IMR-90 (cell line): ENCODE measurements at regions not wholly inside any gene's neighbourhood (a gene's known extent, or its start where the extent isn't known, plus 50 kb on each side); places are given as distances from the start of the nearest gene placed in this dataset.
A peak's percentile ranks its signal among the peaks of the same experiment; 100 is the strongest.

Experiments
- ATAC-seq: fragments of 200-7000 bp; cut with Tn5 transposase; 2 replicates; pipeline ENCODE4 v1.9.1; 2020; ENCODE audit warnings: low read depth, mild to moderate bottlenecking, moderate library complexity
- BruUV-seq: library from RNA; stranded (reverse); fragments of 400-500 nt; replicated peaks from 2 replicates; lab custom pipeline; 2021; lab: Mats Ljungman, UMichigan
- CTCF ChIA-PET: fragments of 300-600 bp; formaldehyde crosslinking; extraction: SDS; loops from one replicate; lab custom pipeline; 2021; ENCODE audit warnings: antibody characterized with exemption; lab: Yijun Ruan, JAX
- POLR2A ChIA-PET: fragments of 300-600 bp; sonication (Branson Sonifier 250); formaldehyde crosslinking; loops from one replicate; lab custom pipeline; 2022; ENCODE audit warnings: antibody characterized with exemption; ENCODE audit not compliant: unreplicated experiment; lab: Charles Lee
- DNase-seq: peaks from one replicate; pipeline ENCODE4 v3.0.0; 2013
- H2AFZ ChIP-seq: replicated peaks from 2 replicates; pipeline ENCODE3; 2013; ENCODE audit warnings: low read length, mild to moderate bottlenecking; ENCODE audit not compliant: poor library complexity
- H2AK5ac ChIP-seq: 2 replicates; pipeline ENCODE4 v1.6.1; 2013; ENCODE audit warnings: low read depth, low read length, inconsistent platforms
- H2AK9ac ChIP-seq: replicated peaks from 2 replicates; pipeline ENCODE3; 2013; ENCODE audit warnings: mild to moderate bottlenecking, low read depth, low read length, moderate library complexity; ENCODE audit not compliant: poor library complexity
- H2BK120ac ChIP-seq: 2 replicates; pipeline ENCODE4 v1.6.1; 2013; ENCODE audit warnings: low read depth, low read length, inconsistent platforms
- H2BK15ac ChIP-seq: 3 replicates; pipeline ENCODE4 v1.6.1; 2013; ENCODE audit warnings: low read depth, low read length, inconsistent platforms
- H2BK20ac ChIP-seq: 2 replicates; pipeline ENCODE4 v1.6.1; 2013; ENCODE audit warnings: low read depth, mild to moderate bottlenecking, inconsistent platforms, low read length, moderate library complexity
- H2BK5ac ChIP-seq: 2 replicates; pipeline ENCODE4 v1.6.1; 2013; ENCODE audit warnings: mild to moderate bottlenecking, low read depth, low read length, inconsistent platforms; ENCODE audit not compliant: poor library complexity, severe bottlenecking
- H3K14ac ChIP-seq: replicated peaks from 2 replicates; pipeline ENCODE4 v1.6.1; 2013; ENCODE audit warnings: low read depth, low read length, inconsistent platforms
- H3K18ac ChIP-seq: 2 replicates; pipeline ENCODE4 v1.6.1; 2013; ENCODE audit warnings: low read depth, low read length, control low read depth
- H3K23ac ChIP-seq: 2 replicates; pipeline ENCODE4 v1.6.1; 2013; ENCODE audit warnings: low read depth, low read length, inconsistent platforms
- H3K27ac ChIP-seq: 2 replicates; pipeline ENCODE4 v1.5.1; 2013; ENCODE audit warnings: mild to moderate bottlenecking, control low read depth, low read length; ENCODE audit not compliant: insufficient read depth
- H3K27me3 ChIP-seq: 2 replicates; pipeline ENCODE4 v1.6.1; 2013; ENCODE audit warnings: low read length; ENCODE audit not compliant: control insufficient read depth, insufficient read depth
- H3K36me3 ChIP-seq: 2 replicates; pipeline ENCODE4 v1.6.1; 2013; ENCODE audit warnings: low read length, mixed read lengths; ENCODE audit not compliant: control insufficient read depth, insufficient read depth
- H3K4ac ChIP-seq: 2 replicates; pipeline ENCODE4 v1.6.1; 2013; ENCODE audit warnings: low read depth, low read length, inconsistent platforms
- H3K4me1 ChIP-seq: 2 replicates; pipeline ENCODE4 v1.6.1; 2013; ENCODE audit warnings: low read length, mixed read lengths; ENCODE audit not compliant: control insufficient read depth, insufficient read depth
- H3K4me2 ChIP-seq: 2 replicates; pipeline ENCODE4 v1.6.1; 2013; ENCODE audit warnings: low read depth, mild to moderate bottlenecking, control low read depth, low read length, moderate library complexity
- H3K4me3 ChIP-seq: 2 replicates; pipeline ENCODE4 v1.5.1; 2013; ENCODE audit warnings: low read depth, mild to moderate bottlenecking, control low read depth, low read length, moderate library complexity; ENCODE audit not compliant: insufficient read depth
- H3K56ac ChIP-seq: 2 replicates; pipeline ENCODE4 v1.6.1; 2013; ENCODE audit warnings: low read length, inconsistent platforms; ENCODE audit not compliant: insufficient read depth; ENCODE audit errors: extremely low read depth
- H3K79me1 ChIP-seq, 2 experiments: 2 replicates each; pipeline ENCODE4 v1.6.1; 2013; ENCODE audit warnings: low read length in 2 of 2, inconsistent platforms in 1 of 2, low read depth in 1 of 2
- H3K9ac ChIP-seq: 2 replicates; pipeline ENCODE4 v1.6.1; 2013; ENCODE audit warnings: low read depth, low read length, control low read depth
- H3K9me1 ChIP-seq: 2 replicates; pipeline ENCODE4 v1.6.1; 2013; ENCODE audit warnings: low read length, inconsistent platforms; ENCODE audit not compliant: insufficient read depth
- H3K9me3 ChIP-seq: 2 replicates; pipeline ENCODE4 v1.6.1; 2013; ENCODE audit warnings: low read length; ENCODE audit not compliant: control insufficient read depth, insufficient read depth
- H4K20me1 ChIP-seq: 2 replicates; pipeline ENCODE4 v1.6.1; 2013; ENCODE audit warnings: low read length, inconsistent platforms; ENCODE audit not compliant: insufficient read depth
- H4K5ac ChIP-seq: 2 replicates; pipeline ENCODE4 v1.6.1; 2013; ENCODE audit warnings: mild to moderate bottlenecking, low read depth, low read length, control low read depth
- H4K8ac ChIP-seq, 2 experiments: 2 replicates each; pipeline ENCODE4 v1.6.1; 2013; ENCODE audit warnings: low read depth in 2 of 2, low read length in 2 of 2, control low read depth in 1 of 2, inconsistent platforms in 1 of 2
- H4K91ac ChIP-seq: 2 replicates; pipeline ENCODE4 v1.6.1; 2013; ENCODE audit warnings: low read depth, low read length, inconsistent platforms; ENCODE audit not compliant: insufficient read depth
- CEBPB ChIP-seq: IDR thresholded peaks from 2 replicates; pipeline ENCODE4 v1.6.1; 2012; ENCODE audit warnings: low read depth, low read length, improper control_type of control experiment
- CHD1 ChIP-seq: IDR thresholded peaks from 2 replicates; pipeline ENCODE4 v1.6.1; 2012; ENCODE audit warnings: low read depth, low read length, improper control_type of control experiment
- MAFK ChIP-seq: IDR thresholded peaks from 2 replicates; pipeline ENCODE4 v1.6.1; 2012; ENCODE audit warnings: low read depth, low read length, improper control_type of control experiment
- POLR2A ChIP-seq: IDR thresholded peaks from 2 replicates; pipeline ENCODE4 v1.6.1; 2012; ENCODE audit warnings: mild to moderate bottlenecking, low read depth, low read length
- RFX5 ChIP-seq: IDR thresholded peaks from 2 replicates; pipeline ENCODE4 v1.8.0; 2012; ENCODE audit warnings: low read depth, mild to moderate bottlenecking, low read length, moderate library complexity
- dilution Hi-C: fragments of 300-500 bp; cut with HindIII; formaldehyde crosslinking; loops from one replicate; pipeline ENCODE4 v1.14.3; 2018; ENCODE audit warnings: low sequenced_read_pairs; ENCODE audit not compliant: unreplicated experiment
- in situ Hi-C: fragments of 300-500 bp; cut with MboI; formaldehyde crosslinking; loops from 3 replicates; pipeline ENCODE4 v1.14.3; 2019; ENCODE audit warnings: low sequenced_read_pairs, inconsistent platforms, mixed read lengths
- intact Hi-C: fragments of 100-400 bp; cut with micrococcal nuclease; formaldehyde crosslinking; loops from 2 replicates; pipeline ENCODE4 v1.10.0; 2022
- TF ChIP-seq, protein P1 (sequence below): fragments of 150-350 bp; IDR thresholded peaks from 2 replicates; pipeline ENCODE4 v1.6.1; 2016; ENCODE audit warnings: low read depth, mild to moderate bottlenecking, low read length, moderate library complexity, borderline replicate concordance

DNA sequence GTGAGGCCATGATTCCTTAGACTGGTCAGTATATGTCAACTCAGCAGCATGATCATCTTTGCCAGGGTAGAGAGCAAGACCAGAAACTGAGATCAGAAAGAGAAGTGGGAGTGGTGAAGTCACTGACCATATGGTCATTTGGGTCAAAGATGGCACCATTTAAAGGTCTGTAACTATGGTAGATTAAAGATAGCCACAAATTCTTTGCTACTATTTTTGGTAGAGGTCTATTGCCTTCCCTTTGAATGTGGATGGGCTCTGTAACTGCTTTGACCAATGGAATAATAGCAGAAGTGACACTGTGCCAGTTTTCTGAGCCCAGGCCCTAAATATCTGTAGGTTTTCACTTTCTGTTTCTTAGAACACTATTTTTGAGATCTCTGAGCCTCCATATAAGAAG lies 117.6 kb downstream of the PCSK1 start:
- BruUV-seq = no TSS peak
- Histone ChIP-seq H3K9ac (no peak overlapping the region), H4K20me1 (no peaks in the 10 kb centered on the region), H4K91ac (peak overlapping the region; percentile 67), H4K5ac (peak overlapping the region; percentile 65), H2AK9ac (no peak overlapping the region), H2BK5ac (peak overlapping the region; percentile 12), H2AFZ (no peak overlapping the region), H2BK120ac (peak overlapping the region; percentile 38), H3K27me3 (no peaks in the 10 kb centered on the region), H3K14ac (peak overlapping the region; percentile 10; the same call in 1 of the 2 replicates), H2BK15ac (peak overlapping the region; percentile 62; the same call in 1 of the 3 replicates), H2AK5ac (peak overlapping the region; percentile 62; the same call in 1 of the 2 replicates), H3K79me1 (no peaks in the 10 kb centered on the region), H4K8ac (peak overlapping the region; percentile 24 to 29; a peak in 2 of 4 replicates), H2BK20ac (peak overlapping the region; percentile 64; the same call in 1 of the 2 replicates), H3K56ac (no peak overlapping the region), H3K4me1 (peaks cover 10% of the 10 kb centered on the region), H3K36me3 (no peaks in the 10 kb centered on the region), H3K27ac (peak overlapping the region; percentile 68; the same call in 1 of the 2 replicates), H3K9me3 (no peaks in the 10 kb centered on the region), H3K4me3 (no peak overlapping the region), H3K23ac (no peak overlapping the region), H3K4me2 (no peak overlapping the region), H3K9me1 (peaks cover 3% of the 10 kb centered on the region), H3K4ac (peak overlapping the region; percentile 32), H3K18ac (peak overlapping the region; percentile 76)
- dilution Hi-C loops (no loop called here), intact Hi-C loops (no loop called here), in situ Hi-C loops (loop anchor here (25.0 kb wide), 1 partner anchor 678 kb away; the partner anchor contains the start of gene RFESD)
- ATAC-seq (no peak), DNase-seq (no peak)
- CTCF ChIA-PET = interaction anchor here (1.0 kb wide), 1 partner anchor 17 kb away, joined by 3 read pairs; no protein-coding TSS in a partner anchor
- peak; percentile 6; the same call in 1 of the 2 replicates for TF ChIP-seq MAFK
- no peak for TF ChIP-seq POLR2A
- no peak for TF ChIP-seq CEBPB
- TF ChIP-seq CHD1 = no peak
- no peak for TF ChIP-seq RFX5
- TF ChIP-seq, protein P1, sequence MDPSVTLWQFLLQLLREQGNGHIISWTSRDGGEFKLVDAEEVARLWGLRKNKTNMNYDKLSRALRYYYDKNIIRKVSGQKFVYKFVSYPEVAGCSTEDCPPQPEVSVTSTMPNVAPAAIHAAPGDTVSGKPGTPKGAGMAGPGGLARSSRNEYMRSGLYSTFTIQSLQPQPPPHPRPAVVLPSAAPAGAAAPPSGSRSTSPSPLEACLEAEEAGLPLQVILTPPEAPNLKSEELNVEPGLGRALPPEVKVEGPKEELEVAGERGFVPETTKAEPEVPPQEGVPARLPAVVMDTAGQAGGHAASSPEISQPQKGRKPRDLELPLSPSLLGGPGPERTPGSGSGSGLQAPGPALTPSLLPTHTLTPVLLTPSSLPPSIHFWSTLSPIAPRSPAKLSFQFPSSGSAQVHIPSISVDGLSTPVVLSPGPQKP = no peak
- POLR2A ChIA-PET = no interaction called here
